ENCODE measurements at regions not wholly inside any gene's neighbourhood (a gene's known extent, or its start where the extent isn't known, plus 50 kb on each side); places are given as distances from the start of the nearest gene placed in this dataset.

GRCh38 chr2:184463866-184464248, 134.5 kb upstream of the ZNF804A start:
- Histone ChIP-seq H3K79me2 (replicated peaks; ENCODE audit: insufficient read depth, low read length) (no peaks in the 10 kb centered on the region), H3K9ac (ENCODE audit: low read length) (no peak overlapping the region), H3K4me2 (ENCODE audit: low read length) (no peak overlapping the region), H3F3A (ENCODE audit: insufficient read depth, low read length, poor library complexity, severe bottlenecking) (no peaks in the 10 kb centered on the region), H3K4me3 (ENCODE audit: low read length) (no peak overlapping the region), H4K20me1 (ENCODE audit: insufficient read depth) (no peaks in the 10 kb centered on the region), H3K36me3 (ENCODE audit: insufficient read depth, low read length) (no peaks in the 10 kb centered on the region), H3K9me2 (ENCODE audit: insufficient read depth, low read length) (no peaks in the 10 kb centered on the region), H3K27ac (ENCODE audit: low read length) (no peak overlapping the region), H3K27me3 (ENCODE audit: insufficient read depth, low read depth, low read length) (no peaks in the 10 kb centered on the region), H3K9me3 (ENCODE audit: low read length) (no peaks in the 10 kb centered on the region), H2AFZ (ENCODE audit: low read depth, low read length) (no peak overlapping the region)
- no peak for TF ChIP-seq POLR2AphosphoS5 (IDR thresholded peaks at IDR 0.05)
- no peak for TF ChIP-seq REST (IDR thresholded peaks at IDR 0.05; ENCODE audit: borderline replicate concordance)
- no peak for TF ChIP-seq EP300 (conservative IDR thresholded peaks at IDR 0.05; ENCODE audit: poor library complexity, severe bottlenecking)

DNA sequence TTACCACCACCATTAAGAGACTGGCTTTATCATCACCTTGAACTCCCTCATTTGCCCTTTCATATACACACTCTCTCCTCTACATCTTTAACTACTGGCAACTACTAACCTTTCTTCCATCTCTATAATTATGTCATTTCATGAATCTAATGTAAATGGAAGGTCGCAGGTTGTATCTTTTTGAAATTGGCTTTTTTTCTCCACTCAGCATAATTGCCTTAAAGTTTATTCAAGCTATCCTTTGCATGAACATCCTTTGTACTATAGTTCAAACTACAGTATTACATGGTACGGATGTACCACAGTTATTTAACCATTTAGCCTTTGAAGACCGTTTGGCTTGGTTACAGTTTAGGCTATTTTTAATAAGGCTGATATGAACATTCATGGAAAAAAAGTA, 129.5 kb upstream of the ZNF804A start:
- Histone ChIP-seq H3K27ac (ENCODE audit: low read length) (no peak overlapping the region), H4K20me1 (ENCODE audit: insufficient read depth) (no peaks in the 10 kb centered on the region), H3K4me3 (ENCODE audit: low read length) (no peak overlapping the region), H3K9me3 (ENCODE audit: low read length) (no peaks in the 10 kb centered on the region), H3K36me3 (ENCODE audit: insufficient read depth, low read length) (no peaks in the 10 kb centered on the region), H3K9ac (ENCODE audit: low read length) (no peak overlapping the region), H3K4me2 (ENCODE audit: low read length) (no peak overlapping the region), H3K79me2 (replicated peaks; ENCODE audit: insufficient read depth, low read length) (no peaks in the 10 kb centered on the region), H2AFZ (ENCODE audit: low read depth, low read length) (no peak overlapping the region), H3K27me3 (ENCODE audit: insufficient read depth, low read depth, low read length) (no peaks in the 10 kb centered on the region), H3F3A (ENCODE audit: insufficient read depth, low read length, poor library complexity, severe bottlenecking) (no peaks in the 10 kb centered on the region), H3K9me2 (ENCODE audit: insufficient read depth, low read length) (no peaks in the 10 kb centered on the region)
- TF ChIP-seq, protein P1, sequence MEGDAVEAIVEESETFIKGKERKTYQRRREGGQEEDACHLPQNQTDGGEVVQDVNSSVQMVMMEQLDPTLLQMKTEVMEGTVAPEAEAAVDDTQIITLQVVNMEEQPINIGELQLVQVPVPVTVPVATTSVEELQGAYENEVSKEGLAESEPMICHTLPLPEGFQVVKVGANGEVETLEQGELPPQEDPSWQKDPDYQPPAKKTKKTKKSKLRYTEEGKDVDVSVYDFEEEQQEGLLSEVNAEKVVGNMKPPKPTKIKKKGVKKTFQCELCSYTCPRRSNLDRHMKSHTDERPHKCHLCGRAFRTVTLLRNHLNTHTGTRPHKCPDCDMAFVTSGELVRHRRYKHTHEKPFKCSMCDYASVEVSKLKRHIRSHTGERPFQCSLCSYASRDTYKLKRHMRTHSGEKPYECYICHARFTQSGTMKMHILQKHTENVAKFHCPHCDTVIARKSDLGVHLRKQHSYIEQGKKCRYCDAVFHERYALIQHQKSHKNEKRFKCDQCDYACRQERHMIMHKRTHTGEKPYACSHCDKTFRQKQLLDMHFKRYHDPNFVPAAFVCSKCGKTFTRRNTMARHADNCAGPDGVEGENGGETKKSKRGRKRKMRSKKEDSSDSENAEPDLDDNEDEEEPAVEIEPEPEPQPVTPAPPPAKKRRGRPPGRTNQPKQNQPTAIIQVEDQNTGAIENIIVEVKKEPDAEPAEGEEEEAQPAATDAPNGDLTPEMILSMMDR (IDR thresholded peaks at IDR 0.05; ENCODE audit: poor library complexity, severe bottlenecking) = no peak
- TF ChIP-seq TAF1 (IDR thresholded peaks at IDR 0.05; ENCODE audit: low read depth) (no peak), REST (IDR thresholded peaks at IDR 0.05; ENCODE audit: borderline replicate concordance) (no peak), EP300 (conservative IDR thresholded peaks at IDR 0.05; ENCODE audit: poor library complexity, severe bottlenecking) (no peak), RAD21 (conservative IDR thresholded peaks at IDR 0.05) (no peak), EZH2 (IDR thresholded peaks at IDR 0.05; ENCODE audit: borderline replicate concordance, insufficient read depth, low read length, poor library complexity, severe bottlenecking) (no peak), MXI1 (conservative IDR thresholded peaks at IDR 0.05; ENCODE audit: poor library complexity, severe bottlenecking) (no peak), POLR2AphosphoS5 (IDR thresholded peaks at IDR 0.05) (no peak), SMC3 (conservative IDR thresholded peaks at IDR 0.05; ENCODE audit: poor library complexity) (no peak)
